Thyroid gland (tissue), 4 donors: ENCODE measurements at regions not wholly inside any gene's neighbourhood (a gene's known extent, or its start where the extent isn't known, plus 50 kb on each side); places are given as distances from the start of the nearest gene placed in this dataset.

Experiments used
- DNase-seq, 2 donors: peaks; one replicate each; pipeline ENCODE4 v3.0.0-alpha.2; 2019
- H3K27ac ChIP-seq, 3 donors: fragments of 200-600 bp; sonication (generic); 1 replicate in 2 of 3; 2 replicates in 1 of 3; pipeline ENCODE4 v1.5.1; 2016 to 2019; ENCODE audit warnings: mild to moderate bottlenecking in 1 of 3, moderate library complexity in 1 of 3
- H3K27me3 ChIP-seq: fragments of 200-600 bp; sonication (generic); one replicate; pipeline ENCODE4 v1.5.1; 2019
- H3K36me3 ChIP-seq, 2 donors: fragments of 200-600 bp; sonication (generic); one replicate each; pipeline ENCODE4 v1.5.1; 2016 to 2019
- H3K4me1 ChIP-seq, 2 donors: fragments of 200-600 bp; sonication (generic); one replicate each; pipeline ENCODE4 v1.5.1; 2017 to 2019
- H3K4me3 ChIP-seq, 3 donors: fragments of 200-600 bp; sonication (generic); replicated peaks in 1 of 3; 1 replicate in 2 of 3; 2 replicates in 1 of 3; pipeline ENCODE4 v1.5.1; 2016; ENCODE audit warnings: mild to moderate bottlenecking in 1 of 3
- H3K9me3 ChIP-seq: fragments of 200-600 bp; sonication (generic); one replicate; pipeline ENCODE4 v1.5.1; 2017
- POLR2A ChIP-seq, 2 donors: fragments of 450-650 bp; IDR thresholded peaks; one replicate each; pipeline ENCODE4 v1.6.1; 2017; ENCODE audit warnings: antibody characterized with exemption in 2 of 2, mild to moderate bottlenecking in 2 of 2, moderate library complexity in 1 of 2
- WGBS, 2 donors: methylation state at CpG; one replicate each; pipeline ENCODE4 v1.1.5; 2017; 5-methylcytosine and 5-hydroxymethylcytosine counted together
- intact Hi-C: fragments of 100-400 bp; cut with DNase I; formaldehyde crosslinking; loops from one replicate; pipeline ENCODE4 v1.15.1; 2023
- TF ChIP-seq, protein P1 (sequence below), 6 experiments: fragments of 200-600 bp in 3 of 6; fragments of 450-650 bp in 3 of 6; sonication (generic) in 3 of 6; IDR thresholded peaks; one replicate each; pipeline ENCODE4 v1.5.1; 2016 to 2019; ENCODE audit warnings: antibody characterized with exemption in 6 of 6, mild to moderate bottlenecking in 2 of 6, inconsistent platforms in 1 of 6, moderate library complexity in 1 of 6

DNA sequence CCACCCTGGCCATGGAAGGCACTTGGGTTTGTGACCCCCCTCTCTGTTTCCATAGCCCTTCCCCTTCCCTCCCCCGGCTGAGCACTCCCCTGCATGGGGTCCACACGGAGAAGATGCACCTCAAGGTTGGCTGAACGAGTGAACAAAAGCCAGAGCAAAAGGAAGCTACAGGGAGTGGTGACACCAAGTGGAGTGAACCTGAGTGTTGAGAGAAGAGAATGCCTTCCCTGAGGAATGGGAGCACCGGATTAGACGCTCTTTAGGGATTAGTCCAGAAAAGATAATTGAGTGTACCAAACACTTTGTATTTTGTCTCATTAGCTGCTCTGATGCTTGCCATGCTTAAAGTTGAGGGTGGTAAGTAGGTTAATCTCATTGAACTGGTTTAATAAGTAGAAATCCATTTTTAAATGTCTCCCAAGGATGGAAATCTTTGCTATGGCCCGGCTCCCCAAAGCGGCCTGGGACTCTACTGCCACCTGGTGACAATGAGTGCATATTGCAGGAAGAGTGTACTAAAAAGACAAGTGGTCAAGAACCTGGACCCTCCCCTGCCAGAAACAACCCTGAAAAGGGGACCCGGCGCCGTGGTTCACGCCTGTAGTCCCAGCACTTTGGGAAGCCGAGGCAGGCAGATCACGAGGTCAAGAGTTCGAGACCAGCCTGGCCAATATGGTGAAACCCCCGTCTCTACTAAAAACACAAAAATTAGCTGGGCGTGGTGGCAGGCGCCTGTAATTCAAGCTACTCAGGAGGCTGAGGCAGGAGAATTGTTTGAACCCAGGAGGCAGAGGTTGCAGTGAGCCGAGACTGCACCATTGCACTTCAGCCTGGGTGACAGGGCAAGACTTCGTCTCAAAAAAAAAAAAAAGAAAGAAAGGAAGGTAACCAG lies 150.6 kb upstream of the ZC3H12A start:
- intact Hi-C loops: no loop called here
- H3K4me3 ChIP-seq: no peak overlapping the region
- no peak for DNase-seq
- H3K4me1 ChIP-seq: peaks cover 0 to 1% of the 10 kb centered on the region in 2 donors
- H3K9me3 ChIP-seq: no peaks in the 10 kb centered on the region
- no peak for TF ChIP-seq POLR2A (IDR thresholded peaks at IDR 0.05)
- TF ChIP-seq, protein P1, sequence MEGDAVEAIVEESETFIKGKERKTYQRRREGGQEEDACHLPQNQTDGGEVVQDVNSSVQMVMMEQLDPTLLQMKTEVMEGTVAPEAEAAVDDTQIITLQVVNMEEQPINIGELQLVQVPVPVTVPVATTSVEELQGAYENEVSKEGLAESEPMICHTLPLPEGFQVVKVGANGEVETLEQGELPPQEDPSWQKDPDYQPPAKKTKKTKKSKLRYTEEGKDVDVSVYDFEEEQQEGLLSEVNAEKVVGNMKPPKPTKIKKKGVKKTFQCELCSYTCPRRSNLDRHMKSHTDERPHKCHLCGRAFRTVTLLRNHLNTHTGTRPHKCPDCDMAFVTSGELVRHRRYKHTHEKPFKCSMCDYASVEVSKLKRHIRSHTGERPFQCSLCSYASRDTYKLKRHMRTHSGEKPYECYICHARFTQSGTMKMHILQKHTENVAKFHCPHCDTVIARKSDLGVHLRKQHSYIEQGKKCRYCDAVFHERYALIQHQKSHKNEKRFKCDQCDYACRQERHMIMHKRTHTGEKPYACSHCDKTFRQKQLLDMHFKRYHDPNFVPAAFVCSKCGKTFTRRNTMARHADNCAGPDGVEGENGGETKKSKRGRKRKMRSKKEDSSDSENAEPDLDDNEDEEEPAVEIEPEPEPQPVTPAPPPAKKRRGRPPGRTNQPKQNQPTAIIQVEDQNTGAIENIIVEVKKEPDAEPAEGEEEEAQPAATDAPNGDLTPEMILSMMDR (IDR thresholded peaks at IDR 0.05): peak in 2 of 6 experiments; percentile 19 to 26
- peaks cover under 1% of the 10 kb centered on the region for H3K27me3 ChIP-seq
- WGBS, 2 donors: 34 to 37% methylated on average over 19 of the region's 19 CpGs
- no peak overlapping the region for H3K27ac ChIP-seq
- no peaks in the 10 kb centered on the region for H3K36me3 ChIP-seq

DNA sequence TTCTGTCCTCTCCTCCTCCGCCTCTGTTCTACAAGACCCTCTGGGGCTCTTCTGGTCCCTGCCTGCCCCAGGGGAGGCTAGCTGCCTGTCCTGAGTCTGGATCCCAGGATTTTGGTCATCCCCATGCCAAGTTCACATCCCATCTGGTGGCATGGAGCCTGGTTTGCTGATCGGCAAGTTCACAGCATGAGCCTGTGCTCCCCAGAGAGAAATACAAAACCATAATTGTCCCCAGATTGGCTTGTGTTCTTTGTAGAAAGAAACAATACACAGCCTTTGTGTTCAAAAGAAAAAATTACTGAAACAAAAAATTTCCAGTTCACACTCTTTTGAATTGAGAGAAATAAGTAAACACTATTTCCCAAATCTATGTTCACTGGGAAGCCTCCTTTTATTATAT lies 149.4 kb upstream of the ZC3H12A start:
- H3K27ac ChIP-seq: no peak overlapping the region
- H3K27me3 ChIP-seq: no peaks in the 10 kb centered on the region
- WGBS, 2 donors: 52 to 74% methylated on average over 2 of the region's 2 CpGs
- no peak overlapping the region for H3K4me3 ChIP-seq
- TF ChIP-seq, protein P1 (IDR thresholded peaks at IDR 0.05): no peak
- no peak for TF ChIP-seq POLR2A (IDR thresholded peaks at IDR 0.05)
- no peaks in the 10 kb centered on the region for H3K4me1 ChIP-seq
- no peak for DNase-seq
- no peaks in the 10 kb centered on the region for H3K36me3 ChIP-seq
- intact Hi-C loops: no loop called here
- H3K9me3 ChIP-seq: no peaks in the 10 kb centered on the region

DNA sequence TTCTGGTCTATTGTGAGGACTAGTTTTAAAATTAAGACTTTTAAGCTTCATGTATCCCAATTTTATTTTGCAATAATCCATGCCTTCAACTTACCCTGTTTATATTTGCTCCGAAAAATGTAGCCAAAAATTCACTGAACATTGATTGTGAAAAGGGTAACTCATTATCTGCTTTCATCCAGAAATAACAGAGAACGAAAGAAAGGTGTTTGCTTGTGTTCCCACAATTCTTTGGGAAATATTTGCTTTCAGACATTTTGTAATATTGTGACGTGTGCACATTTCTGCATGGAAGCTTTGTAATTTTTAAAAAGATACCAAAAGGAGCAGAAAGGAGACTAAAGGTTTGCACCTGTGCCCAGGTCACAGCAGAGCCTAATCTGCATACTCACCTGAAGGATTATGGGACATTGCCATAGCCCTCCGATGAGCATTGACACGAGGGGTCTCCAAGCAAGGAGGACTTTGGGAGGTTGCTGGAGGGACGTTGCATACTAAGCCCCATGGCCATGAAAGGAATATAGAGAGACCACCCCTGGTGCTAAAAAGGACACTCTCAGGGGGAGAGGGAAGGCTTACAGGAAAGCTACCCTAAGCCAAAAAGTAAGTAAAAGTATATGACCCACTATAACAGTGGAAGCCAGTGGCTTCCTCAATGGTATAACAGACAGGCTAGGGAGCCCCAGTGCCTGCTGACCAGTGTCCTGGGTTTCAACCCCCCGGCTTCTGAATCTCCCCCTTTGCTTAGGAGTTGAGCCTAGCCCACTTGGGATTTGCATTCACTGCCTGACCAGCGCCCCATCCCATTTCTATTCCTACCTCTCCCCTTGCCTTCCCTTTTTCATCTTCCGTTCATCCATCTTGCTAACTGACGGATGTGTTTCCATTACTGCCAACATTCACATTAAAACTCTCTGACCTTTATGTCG lies 148.6 kb upstream of the ZC3H12A start:
- Histone ChIP-seq H3K27me3 (no peaks in the 10 kb centered on the region), H3K9me3 (no peaks in the 10 kb centered on the region), H3K4me1 (no peaks in the 10 kb centered on the region), H3K36me3 (no peaks in the 10 kb centered on the region), H3K27ac (no peak overlapping the region), H3K4me3 (no peak overlapping the region)
- DNase-seq: no peak
- intact Hi-C loops: no loop called here
- WGBS, 2 donors: 49 to 59% methylated on average over 11 of the region's 11 CpGs
- TF ChIP-seq, protein P1 (IDR thresholded peaks at IDR 0.05): no peak
- no peak for TF ChIP-seq POLR2A (IDR thresholded peaks at IDR 0.05)

DNA sequence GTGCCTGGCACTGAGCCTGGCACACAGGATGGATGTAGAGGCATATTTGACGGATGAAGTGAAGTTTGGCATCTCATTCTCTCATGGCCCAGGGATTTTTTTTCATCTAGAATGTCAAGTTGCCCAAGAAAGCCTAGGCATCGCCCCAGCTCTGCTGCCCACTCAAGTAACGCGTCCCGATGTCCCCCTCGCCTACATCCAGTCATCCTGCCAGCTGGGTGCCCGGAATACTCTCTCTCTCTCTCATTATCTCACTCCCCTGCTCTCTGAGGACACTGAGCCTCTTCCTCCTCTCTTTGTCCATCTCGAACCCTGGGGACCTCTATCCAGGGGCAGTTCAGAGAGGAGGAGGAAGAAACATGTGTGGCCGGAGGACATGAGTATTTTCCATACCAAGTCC lies 142.3 kb upstream of the ZC3H12A start:
- H3K4me3 ChIP-seq: no peak overlapping the region
- no peaks in the 10 kb centered on the region for H3K27me3 ChIP-seq
- no peaks in the 10 kb centered on the region for H3K9me3 ChIP-seq
- no peak overlapping the region for H3K27ac ChIP-seq
- 83 to 84% methylated on average over 9 of the region's 9 CpGs for WGBS, 2 donors
- no peak for TF ChIP-seq POLR2A (IDR thresholded peaks at IDR 0.05)
- TF ChIP-seq, protein P1 (IDR thresholded peaks at IDR 0.05): no peak
- intact Hi-C loops: no loop called here
- no peaks in the 10 kb centered on the region for H3K4me1 ChIP-seq
- no peak for DNase-seq
- H3K36me3 ChIP-seq: no peaks in the 10 kb centered on the region
